Endometrial microvascular endothelial cells (primary cell): ENCODE measurements at regions not wholly inside any gene's neighbourhood (a gene's known extent, or its start where the extent isn't known, plus 50 kb on each side); places are given as distances from the start of the nearest gene placed in this dataset.

Experiments used
- in situ Hi-C: cut with HindIII; loops from 2 replicates; pipeline ENCODE4 v1.10.0; 2017; ENCODE audit warnings: low sequenced_read_pairs, low pct_unique_long_range_greater_than_20kb; ENCODE audit errors: inconsistent ontology term

DNA sequence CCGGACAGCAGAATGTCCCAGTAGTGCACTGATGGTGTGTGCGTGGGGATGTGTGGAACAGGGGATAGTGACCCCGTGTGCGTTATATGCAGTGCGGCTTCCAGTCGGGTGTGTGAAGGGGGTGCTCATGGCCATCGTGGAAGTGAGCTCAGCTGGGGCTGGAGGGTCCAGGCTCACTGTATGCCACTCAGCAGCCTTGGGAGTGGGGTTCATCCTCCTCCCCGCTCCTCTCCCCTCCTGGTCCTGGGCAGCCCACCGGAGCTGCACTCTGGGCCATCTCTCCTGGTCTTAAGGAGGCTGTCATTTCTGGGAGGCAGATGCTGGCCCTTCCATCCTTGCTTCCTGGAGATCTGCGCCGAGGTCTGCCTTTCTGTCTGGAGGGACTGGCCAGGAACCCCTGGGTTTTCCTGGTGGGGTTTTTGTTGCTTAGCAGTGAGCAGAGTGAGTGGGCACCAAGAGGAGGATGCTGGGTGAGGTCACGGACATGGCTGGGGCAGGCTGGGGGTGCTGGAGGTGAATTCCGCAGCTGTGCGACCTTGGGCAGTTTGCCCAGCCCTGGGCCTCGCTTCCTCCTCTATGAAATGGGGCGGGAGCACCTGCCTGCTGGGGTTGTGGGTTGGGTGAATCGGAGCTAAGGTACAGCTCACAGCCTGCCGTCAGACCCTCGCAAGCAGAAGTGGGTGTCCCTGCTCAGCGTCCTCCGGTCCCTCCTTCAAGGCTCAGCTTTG, 164.1 kb downstream of the SEC14L1 start:
- in situ Hi-C loops, result no loop called here

DNA sequence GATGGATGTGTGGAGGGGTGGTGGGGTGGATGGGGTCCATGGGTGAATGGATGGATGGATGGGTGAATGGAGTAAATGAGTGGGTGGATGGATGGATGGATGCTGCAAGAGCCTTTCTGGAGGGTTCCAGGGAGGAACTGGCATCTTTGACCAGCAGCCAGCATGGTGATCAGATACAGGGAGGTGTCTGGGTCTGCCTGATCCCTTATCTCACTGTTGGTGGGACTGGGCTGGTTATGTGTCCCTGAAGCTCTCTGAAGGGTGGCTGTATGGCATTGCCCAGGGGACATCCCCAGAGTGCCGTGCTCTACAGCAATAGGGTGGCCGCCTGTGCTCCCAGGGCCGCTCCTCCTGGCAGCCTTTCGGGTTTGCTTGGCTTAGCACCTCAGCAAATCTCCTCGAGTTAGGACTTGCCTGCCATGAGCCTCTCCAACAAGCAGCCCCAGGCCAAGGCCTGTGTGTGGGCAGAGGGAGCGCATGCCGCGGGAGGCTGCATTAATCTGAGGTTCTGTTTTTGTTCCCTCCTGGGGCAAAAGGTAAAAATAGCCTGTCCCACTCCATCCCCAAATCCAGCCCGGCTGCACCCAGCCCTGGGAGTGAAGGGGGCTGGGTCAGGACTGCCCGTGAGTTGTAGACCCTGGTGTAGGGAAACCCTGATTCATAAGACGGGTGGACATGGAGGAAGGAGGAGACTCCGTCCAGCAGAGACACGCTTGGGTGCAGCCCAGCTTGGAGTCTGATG, 165.4 kb downstream of the SEC14L1 start:
- in situ Hi-C loops, result no loop called here

DNA sequence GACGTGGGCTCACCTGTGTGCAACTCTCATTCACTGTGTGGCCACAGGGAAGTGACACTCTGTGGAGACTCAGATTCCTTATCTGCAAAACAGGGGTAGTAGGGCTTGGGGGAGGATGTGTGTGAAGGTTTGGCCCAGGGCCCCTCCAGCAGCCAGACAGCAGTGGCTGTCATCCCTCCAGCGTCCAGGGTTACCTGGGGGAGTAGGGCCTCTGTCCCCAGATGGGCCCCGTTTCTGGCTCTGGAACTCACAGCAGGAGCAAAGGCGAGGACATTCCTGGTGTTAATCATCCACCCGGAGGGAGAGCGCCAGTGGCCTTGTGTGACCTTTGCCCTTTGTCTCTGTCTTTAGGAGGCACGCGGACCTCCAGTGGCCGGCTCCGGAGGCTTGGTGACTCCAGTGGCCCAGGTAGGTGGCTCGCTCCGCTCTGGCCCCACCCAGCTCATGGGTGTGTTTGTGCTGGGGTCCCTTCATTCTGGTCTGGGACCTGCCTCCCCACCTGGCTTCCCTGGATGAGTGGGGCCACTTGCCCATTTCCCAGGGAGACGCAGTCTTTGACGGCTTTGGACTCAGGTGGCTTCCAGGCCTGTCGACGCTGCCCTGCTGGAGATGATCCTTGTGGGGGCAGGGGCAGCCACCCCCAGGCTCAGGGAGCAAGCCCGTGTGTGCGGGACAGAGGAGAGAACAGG, 166.2 kb downstream of the SEC14L1 start:
- in situ Hi-C loops, result no loop called here

DNA sequence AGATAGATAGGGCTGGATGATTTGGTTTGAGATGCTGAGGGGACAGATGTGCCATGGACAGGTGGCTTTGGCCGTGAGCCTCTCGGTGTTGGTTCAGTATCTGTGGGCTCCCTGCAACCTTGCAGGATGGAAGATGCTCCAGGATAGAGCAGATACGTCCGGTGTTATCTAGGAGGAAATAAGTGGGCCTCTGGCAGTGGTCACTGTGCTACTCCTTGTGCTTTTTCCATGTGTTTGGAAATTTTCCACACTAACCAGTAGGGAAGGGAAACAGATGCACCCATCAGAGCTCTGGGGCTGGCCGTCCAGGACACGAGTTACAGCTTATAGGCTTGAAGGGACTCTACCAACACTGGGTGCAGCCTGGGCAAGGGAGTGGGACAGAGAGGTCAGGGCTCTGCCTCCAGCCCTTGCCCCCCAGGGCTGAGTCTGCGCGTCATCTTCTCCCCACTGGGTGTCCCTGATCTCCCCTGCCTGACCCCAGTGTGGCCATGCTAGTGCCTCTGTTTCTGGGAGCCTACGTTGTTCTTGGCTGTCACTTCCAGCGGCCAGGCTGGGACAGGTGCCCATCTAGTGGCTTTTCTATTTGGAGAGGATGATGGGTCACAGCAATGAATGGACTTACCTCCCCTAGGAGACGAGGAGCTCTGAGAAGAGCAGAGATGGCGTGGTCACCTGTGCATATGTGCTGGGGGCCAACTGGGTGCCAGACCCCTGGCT, 166.9 kb downstream of the SEC14L1 start:
- in situ Hi-C loops, result no loop called here

DNA sequence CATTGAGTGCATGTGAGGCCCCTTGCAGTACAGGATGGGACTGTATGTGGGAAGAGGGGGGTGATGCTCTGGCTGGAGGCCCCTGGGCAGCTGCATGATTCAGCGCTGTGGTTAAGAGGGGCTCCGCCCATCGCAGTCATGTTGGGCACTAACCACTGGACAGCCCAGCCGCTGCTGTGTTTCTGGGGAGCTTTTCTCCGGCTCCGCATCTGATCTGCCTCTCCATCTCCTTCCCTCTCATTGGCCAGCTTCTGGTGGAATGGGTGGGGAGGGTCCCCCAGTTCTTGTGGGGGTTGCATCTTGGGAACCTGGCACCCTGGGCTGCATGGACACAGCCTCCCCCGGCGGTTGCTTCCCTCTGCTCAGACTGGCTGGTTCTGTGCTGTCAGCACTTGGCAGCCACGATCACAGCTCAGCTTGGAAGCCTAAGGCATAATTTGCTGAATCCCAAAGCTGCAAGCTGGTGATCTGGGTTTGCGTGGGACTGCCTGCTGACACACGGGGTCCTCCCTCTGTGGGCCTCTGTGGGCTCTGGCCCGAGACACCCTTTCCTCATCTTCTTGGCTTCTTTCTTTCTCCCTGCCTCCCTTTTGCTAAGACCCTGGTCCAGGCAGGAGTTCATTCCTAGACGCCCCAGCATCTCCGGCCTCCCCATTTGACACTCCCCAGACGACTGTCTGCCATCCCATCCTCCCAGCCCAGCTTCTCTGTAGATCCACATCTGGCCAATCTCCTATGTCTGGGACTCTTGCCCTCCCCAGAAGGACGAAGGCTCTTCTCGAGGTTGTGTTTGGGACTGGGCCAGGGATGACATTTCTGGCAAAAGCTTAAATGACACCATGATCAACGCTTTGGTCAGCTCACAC, 168.3 kb downstream of the SEC14L1 start:
- in situ Hi-C loops, result no loop called here

DNA sequence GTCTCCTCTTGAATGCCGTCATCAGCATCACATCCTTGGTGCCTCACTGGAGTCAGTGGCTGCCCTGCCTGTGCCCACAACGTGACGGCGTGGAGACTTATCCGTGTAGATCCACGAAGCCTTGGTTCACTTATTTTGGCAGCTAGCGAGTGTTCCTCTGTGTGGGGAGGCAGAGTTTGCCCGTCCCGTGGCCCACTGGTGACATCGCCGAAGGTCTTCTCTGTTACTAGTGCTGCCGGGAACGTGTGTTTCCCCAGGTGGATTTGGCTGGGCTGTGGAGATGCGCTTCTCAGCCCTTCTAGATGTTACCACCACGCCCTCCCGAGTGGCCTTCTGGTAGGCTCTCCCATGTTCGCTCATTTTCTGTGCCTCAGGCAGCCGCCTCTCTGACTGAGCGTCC, 169.6 kb downstream of the SEC14L1 start:
- in situ Hi-C loops, result no loop called here

DNA sequence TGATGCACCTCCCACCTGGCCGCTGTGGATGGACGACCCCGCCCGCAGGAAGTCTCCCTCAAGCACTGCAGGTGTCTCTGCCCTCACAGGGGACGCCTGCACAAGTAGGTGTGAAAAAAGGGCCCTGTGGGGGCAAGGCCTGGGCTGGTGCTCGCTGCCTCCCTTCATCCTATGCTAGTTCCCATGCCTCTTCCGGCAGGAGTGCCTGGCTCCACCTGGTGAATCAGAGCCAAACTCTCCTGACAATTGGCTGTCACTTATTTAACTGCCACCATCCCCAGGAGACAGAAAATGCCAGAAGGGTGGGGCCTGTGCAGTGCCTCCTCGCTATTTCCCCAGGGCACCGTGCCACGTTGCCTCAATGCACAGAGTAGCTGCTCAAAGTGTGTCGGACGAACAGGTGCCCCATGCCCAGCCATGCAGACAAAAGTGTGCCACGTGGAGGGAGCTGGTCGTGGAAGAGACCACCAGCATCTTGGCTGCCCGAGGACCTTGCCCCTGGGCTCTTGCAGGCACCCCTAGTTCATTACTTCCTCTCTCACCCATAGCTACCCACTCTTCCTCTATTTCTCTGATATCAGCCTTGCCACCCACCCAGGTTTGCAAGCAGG, 170.7 kb downstream of the SEC14L1 start:
- in situ Hi-C loops, result no loop called here

DNA sequence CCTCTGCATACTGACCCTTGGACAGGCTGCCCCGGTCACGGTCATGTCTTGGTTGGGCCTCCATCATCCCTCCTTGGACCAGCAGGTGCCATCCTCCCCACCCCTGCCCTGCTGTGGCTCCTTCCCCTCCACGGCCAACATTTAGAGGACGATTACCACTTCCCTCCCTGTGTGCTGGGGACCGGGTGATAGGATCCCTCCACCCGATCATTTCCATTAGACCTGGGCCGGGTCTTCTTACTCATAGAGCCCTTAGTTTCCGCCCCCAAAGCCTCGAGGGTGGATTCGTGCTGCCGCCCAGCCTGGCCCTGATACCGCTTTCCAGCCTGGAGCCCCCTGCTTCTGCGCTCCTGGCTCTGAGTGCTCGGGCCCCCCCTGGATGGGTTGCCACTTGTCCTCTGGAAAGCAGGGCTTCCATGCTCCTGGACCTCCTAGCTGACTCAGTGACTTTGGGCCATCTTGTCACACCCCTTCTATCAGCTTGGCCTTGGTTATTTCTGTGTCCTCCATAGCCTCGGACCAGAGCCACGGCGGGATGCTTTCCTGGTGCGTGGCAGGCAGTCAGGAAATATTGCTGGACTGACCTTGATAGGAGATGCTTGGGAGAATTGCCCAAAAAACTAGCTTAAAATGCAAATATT, 171.4 kb downstream of the SEC14L1 start:
- in situ Hi-C loops, result no loop called here

DNA sequence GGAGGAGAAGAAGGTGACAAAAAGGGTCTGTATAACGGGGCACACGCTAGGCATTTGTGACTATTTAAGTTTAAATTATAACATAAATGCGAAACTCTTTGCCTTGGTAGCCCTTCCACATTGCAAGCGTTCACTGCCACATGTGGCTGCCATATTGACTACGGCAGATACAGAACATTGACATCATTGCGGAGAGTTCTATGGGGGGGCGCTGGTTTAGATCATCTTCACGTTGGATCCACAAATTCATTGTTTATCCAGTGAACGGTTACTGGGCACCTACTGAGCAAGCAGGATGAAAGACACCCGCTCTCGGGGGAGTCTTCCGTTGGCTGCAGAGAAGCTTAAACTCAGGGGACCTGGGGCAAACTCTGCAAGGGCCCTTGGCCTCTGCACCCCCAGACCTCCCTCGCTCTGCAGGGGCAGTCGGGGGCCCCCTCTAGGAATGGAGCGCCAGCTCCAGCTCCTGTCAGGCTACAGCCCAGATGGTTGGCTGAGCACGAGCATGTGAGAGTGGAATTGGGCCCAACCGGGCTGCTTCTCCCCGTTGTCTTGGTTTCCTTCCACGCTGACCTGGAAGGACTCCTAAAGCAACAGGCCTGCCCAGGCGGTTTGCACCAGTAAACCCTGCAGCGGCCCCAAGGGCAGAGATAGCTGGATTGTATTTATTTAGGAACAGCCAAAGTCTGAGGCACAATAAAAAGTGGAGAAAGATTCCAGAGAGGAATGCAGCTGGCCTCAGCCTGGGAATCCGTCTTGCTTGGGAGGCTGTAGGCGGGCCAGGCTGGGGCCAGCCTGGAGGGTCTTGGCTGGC, 172.2 kb downstream of the SEC14L1 start:
- in situ Hi-C loops, result no loop called here

DNA sequence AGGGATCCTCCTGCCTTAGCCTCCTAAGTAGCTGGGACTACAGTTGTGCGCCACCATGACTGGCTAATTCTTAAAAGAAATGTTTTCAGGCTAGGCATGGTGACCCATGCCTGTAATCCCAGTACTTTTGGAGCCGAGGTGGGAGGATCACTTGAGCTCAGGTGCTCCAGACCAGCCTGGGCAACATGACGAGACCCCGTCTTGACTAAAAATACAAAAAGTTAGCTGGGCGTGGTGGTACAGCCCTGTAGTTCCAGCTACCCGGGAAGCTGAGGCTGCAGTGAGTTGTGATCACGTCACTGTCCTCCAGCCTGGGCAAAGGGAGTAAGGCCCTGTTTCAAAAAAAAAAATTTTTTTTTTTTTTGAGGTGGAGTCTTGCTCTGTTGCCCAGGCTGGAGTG, 173.1 kb downstream of the SEC14L1 start:
- in situ Hi-C loops, result no loop called here

DNA sequence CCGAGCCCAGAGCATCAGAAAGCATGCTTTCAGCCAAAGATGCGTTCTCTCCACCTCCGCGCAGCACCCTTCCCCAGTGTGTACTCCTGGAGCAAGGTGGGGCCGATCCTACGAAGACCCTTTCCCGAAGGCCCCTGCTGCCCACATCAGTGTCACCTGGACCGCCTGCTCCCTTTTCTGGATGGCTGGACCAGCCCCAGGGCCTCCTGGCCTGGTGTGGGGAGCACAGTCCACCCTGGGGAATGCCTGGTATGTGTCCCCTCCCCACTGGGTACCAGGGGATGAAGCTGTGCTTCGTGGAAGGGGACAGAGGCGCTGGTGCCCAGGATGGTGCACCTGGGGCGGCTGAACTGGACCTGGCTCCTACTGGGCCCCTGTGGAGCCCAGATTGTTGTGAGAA, 173.8 kb downstream of the SEC14L1 start:
- in situ Hi-C loops, result no loop called here

DNA sequence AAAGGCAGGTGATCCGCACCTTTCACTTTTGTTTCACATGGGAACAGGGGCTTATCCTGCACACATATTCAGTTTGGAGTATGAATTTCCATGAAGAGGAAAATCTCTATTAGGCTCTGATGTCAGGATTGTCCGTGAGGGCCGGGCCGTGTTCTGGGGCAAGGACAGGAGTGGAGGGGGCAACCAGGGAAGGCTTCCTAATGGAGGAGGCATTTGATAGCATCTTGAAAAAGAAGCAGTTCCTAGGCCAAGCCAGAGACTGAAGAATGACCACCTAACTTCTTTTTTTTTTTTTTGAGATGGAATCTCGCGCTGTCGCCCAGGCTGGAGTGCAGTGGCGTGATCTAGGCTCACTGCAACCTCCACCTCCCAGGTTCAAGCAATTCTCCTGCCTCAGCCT, 174.2 kb downstream of the SEC14L1 start:
- in situ Hi-C loops, result no loop called here

DNA sequence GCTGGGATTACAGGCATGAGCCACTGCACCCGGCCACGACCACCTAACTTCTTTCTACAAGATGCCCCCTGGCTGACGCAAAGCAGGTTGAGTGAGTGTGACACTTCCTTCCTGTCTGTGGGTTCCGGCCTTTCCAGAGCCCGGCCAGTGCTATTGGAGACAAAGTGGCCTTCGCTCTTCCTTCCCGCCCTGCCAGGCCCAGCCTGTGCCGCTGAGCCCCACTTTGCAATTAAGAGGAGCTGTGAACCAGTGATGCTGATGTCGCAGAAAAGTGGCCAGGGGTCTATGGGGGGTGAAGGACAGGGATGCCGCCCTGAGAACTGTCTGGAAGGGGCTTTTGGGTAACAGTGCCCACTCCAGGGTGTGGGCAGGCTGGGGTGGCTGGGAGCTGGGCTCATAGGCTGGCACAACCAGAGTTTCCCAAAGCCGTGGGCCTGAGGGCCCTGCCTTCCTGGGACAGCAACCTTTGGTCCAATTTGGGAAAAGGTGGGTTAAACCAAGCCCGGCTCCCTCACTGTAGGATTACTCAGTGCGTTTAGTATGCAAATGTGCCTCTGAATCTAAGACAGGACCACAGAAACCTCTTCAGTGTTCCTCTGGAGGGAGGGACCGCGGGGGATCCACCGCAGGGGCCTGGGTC, 174.9 kb downstream of the SEC14L1 start:
- in situ Hi-C loops, result no loop called here

DNA sequence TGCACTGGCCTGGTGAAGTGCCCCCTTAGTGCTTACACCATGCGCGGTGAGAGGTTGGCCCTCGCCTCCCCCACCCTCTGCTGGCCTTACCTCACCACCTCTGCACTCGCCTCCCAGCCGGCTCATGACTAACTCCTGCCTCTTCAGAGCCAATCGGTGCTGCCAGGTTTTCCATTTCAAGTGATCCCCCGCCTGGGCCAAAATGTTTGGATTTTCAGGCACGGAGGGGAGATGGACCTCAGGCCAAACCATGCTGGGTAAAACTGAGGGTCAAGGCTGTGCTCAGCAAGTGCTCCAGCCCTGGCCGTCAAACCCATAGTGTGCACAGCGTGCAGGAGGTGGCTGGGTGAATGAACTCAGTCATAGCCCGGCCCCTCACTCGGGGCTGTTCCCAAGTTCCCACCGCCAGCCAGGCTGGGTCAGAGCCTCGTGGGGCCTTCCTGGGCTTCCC, 175.4 kb downstream of the SEC14L1 start:
- in situ Hi-C loops, result no loop called here

DNA sequence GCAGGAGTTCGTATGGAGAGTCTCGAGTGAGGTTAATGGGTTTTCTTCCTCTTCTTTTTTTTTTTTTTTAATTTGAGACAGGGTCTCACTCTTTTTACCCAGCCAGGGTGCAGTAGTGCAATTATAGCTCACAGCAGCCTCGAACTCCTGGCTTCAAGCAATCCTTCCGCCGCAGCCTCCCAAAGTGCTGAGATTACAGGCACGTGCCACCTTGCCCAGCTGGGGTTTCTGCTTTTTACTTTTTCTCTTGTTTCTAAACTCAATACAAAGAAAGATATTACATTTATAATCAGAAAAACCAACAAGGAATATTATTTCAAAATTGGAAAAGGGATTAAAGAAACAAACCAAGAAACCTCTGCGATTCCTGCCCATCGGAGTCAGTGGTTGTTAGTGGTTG, 175.9 kb downstream of the SEC14L1 start:
- in situ Hi-C loops, result no loop called here

DNA sequence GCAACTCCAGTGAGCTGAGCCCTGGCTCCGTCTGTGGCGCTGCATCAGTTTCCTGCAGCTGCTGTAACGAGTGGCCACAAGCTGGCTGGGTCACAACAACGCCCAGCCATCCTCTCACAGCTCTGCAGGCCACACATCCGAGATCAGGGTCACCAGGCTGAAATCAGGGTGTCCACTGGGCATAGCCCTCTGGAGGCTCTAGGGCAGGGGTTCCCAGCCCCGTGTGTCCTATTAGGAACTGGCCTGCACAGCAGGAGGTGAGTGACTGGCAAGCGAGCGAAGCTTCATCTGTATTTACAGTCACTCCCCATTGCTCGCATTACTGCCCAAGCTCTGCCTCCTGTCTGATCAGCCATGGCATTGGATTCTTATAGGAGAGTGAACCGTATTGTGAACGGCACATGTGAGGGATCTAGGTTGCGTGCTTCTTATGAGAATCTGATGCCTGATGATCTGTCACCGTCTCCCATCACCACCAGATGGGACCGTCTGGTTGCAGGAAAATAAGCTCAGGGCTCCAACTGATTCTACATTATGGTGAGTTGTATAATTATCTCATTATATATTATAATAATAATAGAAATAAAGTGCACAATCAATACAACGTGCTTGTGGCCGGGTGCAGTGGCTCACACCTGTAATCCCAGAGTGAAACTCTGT, 176.5 kb downstream of the SEC14L1 start:
- in situ Hi-C loops, result no loop called here
